ENCODE measurements at regions not wholly inside any gene's neighbourhood (a gene's known extent, or its start where the extent isn't known, plus 50 kb on each side); places are given as distances from the start of the nearest gene placed in this dataset.

DNA sequence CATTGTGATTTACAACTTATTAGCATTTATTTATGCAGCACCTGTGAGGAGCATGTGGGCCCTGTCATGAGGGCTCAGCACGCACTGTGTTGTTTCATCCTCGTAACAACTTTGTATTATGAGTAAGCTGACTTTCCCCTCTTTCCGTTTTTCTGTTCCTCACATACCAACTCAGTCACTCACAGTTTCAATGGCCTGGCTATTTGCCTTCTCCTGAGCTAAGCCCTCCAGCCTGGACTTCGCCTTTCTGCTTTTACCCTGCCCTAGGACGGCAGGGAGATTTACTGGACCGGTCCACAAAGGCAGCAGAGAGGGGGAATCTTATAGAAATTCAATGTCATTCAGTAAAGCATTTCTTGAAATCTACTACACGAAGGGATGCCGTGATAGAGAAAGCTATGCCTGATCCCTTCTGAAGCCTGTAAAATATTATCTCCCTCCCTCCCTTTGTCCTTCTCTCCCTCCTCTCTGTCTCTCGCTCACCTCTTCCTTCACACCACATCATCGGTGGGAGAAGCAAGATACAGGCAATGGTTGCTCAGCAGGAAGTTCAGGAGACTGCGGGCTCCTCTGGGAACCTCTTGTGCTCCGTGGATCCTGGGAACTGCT, 219.2 kb upstream of the TBX3 start:
- Mint-ChIP-seq H3K36me3 (no peaks in the 10 kb centered on the region), H3K4me3 (no peak overlapping the region)
- no peak overlapping the region for H3K9ac ChIP-seq

DNA sequence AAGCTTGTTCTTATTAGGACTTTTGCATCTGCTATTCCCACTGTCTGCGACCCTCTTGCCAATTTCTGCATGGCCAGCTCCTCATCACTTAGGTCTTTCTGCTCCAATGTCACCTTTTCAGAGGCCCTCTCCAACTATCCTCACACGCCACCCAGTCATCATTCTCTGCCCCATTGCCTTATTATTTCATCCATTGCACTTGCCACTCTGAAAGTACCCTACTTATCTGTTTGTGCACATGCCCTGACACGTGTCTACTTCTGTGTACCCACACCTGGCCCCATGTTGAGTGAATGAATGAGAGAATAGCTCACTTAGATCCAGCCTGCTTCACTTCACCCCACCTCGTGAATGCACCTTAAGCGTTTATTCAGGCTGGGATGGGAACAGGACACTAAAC, 218.7 kb upstream of the TBX3 start:
- TF ChIP-seq EZH2phosphoT487 (IDR thresholded peaks at IDR 0.05), result no peak
- no peak for TF ChIP-seq EZH2 (IDR thresholded peaks at IDR 0.05)
- TF ChIP-seq, protein P1, sequence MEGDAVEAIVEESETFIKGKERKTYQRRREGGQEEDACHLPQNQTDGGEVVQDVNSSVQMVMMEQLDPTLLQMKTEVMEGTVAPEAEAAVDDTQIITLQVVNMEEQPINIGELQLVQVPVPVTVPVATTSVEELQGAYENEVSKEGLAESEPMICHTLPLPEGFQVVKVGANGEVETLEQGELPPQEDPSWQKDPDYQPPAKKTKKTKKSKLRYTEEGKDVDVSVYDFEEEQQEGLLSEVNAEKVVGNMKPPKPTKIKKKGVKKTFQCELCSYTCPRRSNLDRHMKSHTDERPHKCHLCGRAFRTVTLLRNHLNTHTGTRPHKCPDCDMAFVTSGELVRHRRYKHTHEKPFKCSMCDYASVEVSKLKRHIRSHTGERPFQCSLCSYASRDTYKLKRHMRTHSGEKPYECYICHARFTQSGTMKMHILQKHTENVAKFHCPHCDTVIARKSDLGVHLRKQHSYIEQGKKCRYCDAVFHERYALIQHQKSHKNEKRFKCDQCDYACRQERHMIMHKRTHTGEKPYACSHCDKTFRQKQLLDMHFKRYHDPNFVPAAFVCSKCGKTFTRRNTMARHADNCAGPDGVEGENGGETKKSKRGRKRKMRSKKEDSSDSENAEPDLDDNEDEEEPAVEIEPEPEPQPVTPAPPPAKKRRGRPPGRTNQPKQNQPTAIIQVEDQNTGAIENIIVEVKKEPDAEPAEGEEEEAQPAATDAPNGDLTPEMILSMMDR (IDR thresholded peaks at IDR 0.05), result no peak
- Histone ChIP-seq H3K27ac (no peak overlapping the region), H3F3A (ENCODE audit: low read depth) (no peaks in the 10 kb centered on the region), H3K4me3 (no peak overlapping the region), H3K79me2 (ENCODE audit: low read depth) (no peaks in the 10 kb centered on the region), H3K9ac (no peak overlapping the region), H3K9me3 (ENCODE audit: low read depth) (no peaks in the 10 kb centered on the region), H3K4me1 (peaks cover 4% of the 10 kb centered on the region), H2AFZ (replicated peaks) (peak overlapping the region; percentile 6), H3K4me2 (no peak overlapping the region), H3K36me3 (no peaks in the 10 kb centered on the region), H3K27me3 (no peaks in the 10 kb centered on the region), H4K20me1 (ENCODE audit: low read depth) (no peaks in the 10 kb centered on the region)
- Mint-ChIP-seq H3K4me1 (no peaks in the 10 kb centered on the region), H3K9me3 (no peaks in the 10 kb centered on the region), H3K27ac (no peak overlapping the region), H3K4me3 (no peak overlapping the region), H3K36me3 (no peaks in the 10 kb centered on the region), H3K27me3 (ENCODE audit: insufficient read depth, low read depth) (no peaks in the 10 kb centered on the region)
- no peak for DNase-seq (ENCODE audit: low spot score)

More for the DNA sequence above, 219.2 kb upstream of the TBX3 start:
- no peaks in the 10 kb centered on the region for H3K36me3 ChIP-seq
- H3K27ac ChIP-seq, result no peak overlapping the region
- H3K4me3 ChIP-seq, result no peak overlapping the region
- no peak for DNase-seq (ENCODE audit: low spot score)
- H3K27ac Mint-ChIP-seq, result no peak overlapping the region
- peaks cover 4% of the 10 kb centered on the region for H3K4me1 ChIP-seq
- H3K27me3 Mint-ChIP-seq (ENCODE audit: insufficient read depth, low read depth), result no peaks in the 10 kb centered on the region
- H3K79me2 ChIP-seq (ENCODE audit: low read depth), result no peaks in the 10 kb centered on the region
- no peak overlapping the region for H3K4me2 ChIP-seq
- TF ChIP-seq EZH2phosphoT487 (IDR thresholded peaks at IDR 0.05), result no peak
- TF ChIP-seq EZH2 (IDR thresholded peaks at IDR 0.05), result no peak
- TF ChIP-seq, protein P1 (IDR thresholded peaks at IDR 0.05), result no peak
- no peaks in the 10 kb centered on the region for H3K9me3 Mint-ChIP-seq
- H3K4me1 Mint-ChIP-seq, result no peaks in the 10 kb centered on the region
- no peaks in the 10 kb centered on the region for H3F3A ChIP-seq (ENCODE audit: low read depth)
- no peaks in the 10 kb centered on the region for H4K20me1 ChIP-seq (ENCODE audit: low read depth)
- H3K27me3 ChIP-seq, result no peaks in the 10 kb centered on the region
- no peaks in the 10 kb centered on the region for H3K9me3 ChIP-seq (ENCODE audit: low read depth)
- peak overlapping the region; percentile 6 for H2AFZ ChIP-seq (replicated peaks)

DNA sequence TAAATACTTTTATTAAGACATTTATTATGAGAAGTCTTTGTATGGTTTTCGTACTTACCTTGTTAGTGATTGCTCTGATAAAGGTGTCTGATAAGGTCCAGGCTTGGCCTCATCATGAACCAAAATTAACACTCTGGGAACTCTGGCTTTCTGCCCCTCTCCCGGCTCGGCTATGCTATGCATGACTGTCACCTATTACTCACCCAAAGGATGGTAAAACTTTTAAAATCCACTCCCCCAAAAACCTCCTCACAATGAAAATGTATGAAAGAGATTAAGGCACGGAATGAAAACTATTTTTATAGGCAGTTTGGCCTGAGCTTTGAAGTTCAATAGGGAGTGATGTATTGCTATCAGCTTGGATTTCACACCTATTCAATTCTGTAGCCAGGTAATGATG, 217.3 kb upstream of the TBX3 start:
- Histone ChIP-seq H3K36me3 (no peaks in the 10 kb centered on the region), H3K4me3 (no peak overlapping the region), H3K79me2 (ENCODE audit: low read depth) (no peaks in the 10 kb centered on the region), H3F3A (ENCODE audit: low read depth) (no peaks in the 10 kb centered on the region), H3K4me1 (no peaks in the 10 kb centered on the region), H3K9me3 (ENCODE audit: low read depth) (no peaks in the 10 kb centered on the region), H3K27me3 (no peaks in the 10 kb centered on the region), H4K20me1 (ENCODE audit: low read depth) (no peaks in the 10 kb centered on the region), H3K27ac (no peak overlapping the region), H2AFZ (replicated peaks) (no peak overlapping the region), H3K4me2 (no peak overlapping the region), H3K9ac (no peak overlapping the region)
- H3K27me3 Mint-ChIP-seq (ENCODE audit: insufficient read depth, low read depth), result peaks cover 4% of the 10 kb centered on the region
- no peak for TF ChIP-seq EZH2 (IDR thresholded peaks at IDR 0.05)
- H3K4me3 Mint-ChIP-seq, result no peak overlapping the region
- no peaks in the 10 kb centered on the region for H3K9me3 Mint-ChIP-seq
- H3K27ac Mint-ChIP-seq, result no peak overlapping the region
- H3K36me3 Mint-ChIP-seq, result no peaks in the 10 kb centered on the region
- H3K4me1 Mint-ChIP-seq, result no peaks in the 10 kb centered on the region
- DNase-seq (ENCODE audit: low spot score), result no peak

DNA sequence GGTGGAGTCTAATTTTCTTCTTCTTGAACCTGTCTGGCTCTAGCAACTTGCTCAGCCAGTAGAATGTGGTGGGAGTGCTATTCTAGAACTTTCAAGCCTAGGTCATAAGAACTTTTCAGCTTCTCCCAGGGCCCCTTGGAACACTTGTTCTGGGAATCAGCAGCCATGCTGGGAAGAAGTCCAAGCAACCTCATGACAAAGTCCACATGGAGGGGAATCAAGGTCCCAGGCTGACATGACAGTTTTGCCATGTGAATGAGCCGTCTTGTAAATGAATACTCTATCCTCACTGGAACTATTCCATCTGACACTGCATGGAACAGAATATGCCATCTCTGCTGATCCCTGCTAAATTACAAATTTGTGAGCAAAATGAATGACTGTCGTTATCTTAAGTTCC, 214.2 kb upstream of the TBX3 start:
- H3K4me3 Mint-ChIP-seq, result no peak overlapping the region
- no peak for DNase-seq (ENCODE audit: low spot score)
- Histone ChIP-seq H3K9ac (no peak overlapping the region), H3K27ac (no peak overlapping the region), H3K9me3 (ENCODE audit: low read depth) (no peaks in the 10 kb centered on the region), H3K4me2 (no peak overlapping the region), H3K79me2 (ENCODE audit: low read depth) (no peaks in the 10 kb centered on the region), H3K27me3 (no peaks in the 10 kb centered on the region), H3F3A (ENCODE audit: low read depth) (no peaks in the 10 kb centered on the region), H3K4me1 (peaks cover 5% of the 10 kb centered on the region), H4K20me1 (ENCODE audit: low read depth) (no peaks in the 10 kb centered on the region), H3K36me3 (no peaks in the 10 kb centered on the region), H3K4me3 (no peak overlapping the region), H2AFZ (replicated peaks) (no peak overlapping the region)
- no peak overlapping the region for H3K27ac Mint-ChIP-seq
- no peaks in the 10 kb centered on the region for H3K36me3 Mint-ChIP-seq
- no peaks in the 10 kb centered on the region for H3K9me3 Mint-ChIP-seq
- no peaks in the 10 kb centered on the region for H3K4me1 Mint-ChIP-seq
- TF ChIP-seq EZH2phosphoT487 (IDR thresholded peaks at IDR 0.05) (no peak), EZH2 (IDR thresholded peaks at IDR 0.05) (no peak)
- TF ChIP-seq, protein P1 (IDR thresholded peaks at IDR 0.05), result no peak
- peaks cover 4% of the 10 kb centered on the region for H3K27me3 Mint-ChIP-seq (ENCODE audit: insufficient read depth, low read depth)
